PC-9 (cell line): ENCODE measurements at regions not wholly inside any gene's neighbourhood (a gene's known extent, or its start where the extent isn't known, plus 50 kb on each side); places are given as distances from the start of the nearest gene placed in this dataset.

Source experiments
- EZH2 ChIP-seq: fragments of 200-600 bp; sonication (generic); IDR thresholded peaks from 2 replicates; pipeline ENCODE4 v1.8.0; 2017; ENCODE audit warnings: antibody characterized with exemption, low read depth
- TF ChIP-seq, protein P1 (sequence below): fragments of 200-600 bp; sonication (generic); conservative IDR thresholded peaks from 2 replicates; pipeline ENCODE4 v1.6.1; 2017; ENCODE audit warnings: mixed run types, antibody characterized with exemption, mild to moderate bottlenecking, moderate library complexity

DNA sequence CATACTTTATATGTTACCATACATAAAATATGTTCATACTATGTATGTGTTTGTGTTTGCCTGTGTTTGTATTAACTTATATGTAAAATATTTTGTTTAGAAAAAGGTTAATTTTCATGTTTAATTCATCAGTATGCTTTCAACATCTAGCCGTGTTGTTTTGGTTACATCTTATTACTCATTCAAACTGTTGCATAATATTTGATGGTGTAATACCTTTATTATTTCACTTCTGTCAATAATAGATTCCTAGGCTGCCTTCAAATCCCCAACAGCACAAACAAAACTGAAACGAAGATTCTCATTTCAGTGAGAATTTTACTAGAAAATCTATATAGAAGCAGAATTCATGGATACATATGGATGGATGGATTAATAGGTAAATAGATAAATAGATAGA, 462.3 kb upstream of the ADGRL3 start:
- TF ChIP-seq, protein P1, sequence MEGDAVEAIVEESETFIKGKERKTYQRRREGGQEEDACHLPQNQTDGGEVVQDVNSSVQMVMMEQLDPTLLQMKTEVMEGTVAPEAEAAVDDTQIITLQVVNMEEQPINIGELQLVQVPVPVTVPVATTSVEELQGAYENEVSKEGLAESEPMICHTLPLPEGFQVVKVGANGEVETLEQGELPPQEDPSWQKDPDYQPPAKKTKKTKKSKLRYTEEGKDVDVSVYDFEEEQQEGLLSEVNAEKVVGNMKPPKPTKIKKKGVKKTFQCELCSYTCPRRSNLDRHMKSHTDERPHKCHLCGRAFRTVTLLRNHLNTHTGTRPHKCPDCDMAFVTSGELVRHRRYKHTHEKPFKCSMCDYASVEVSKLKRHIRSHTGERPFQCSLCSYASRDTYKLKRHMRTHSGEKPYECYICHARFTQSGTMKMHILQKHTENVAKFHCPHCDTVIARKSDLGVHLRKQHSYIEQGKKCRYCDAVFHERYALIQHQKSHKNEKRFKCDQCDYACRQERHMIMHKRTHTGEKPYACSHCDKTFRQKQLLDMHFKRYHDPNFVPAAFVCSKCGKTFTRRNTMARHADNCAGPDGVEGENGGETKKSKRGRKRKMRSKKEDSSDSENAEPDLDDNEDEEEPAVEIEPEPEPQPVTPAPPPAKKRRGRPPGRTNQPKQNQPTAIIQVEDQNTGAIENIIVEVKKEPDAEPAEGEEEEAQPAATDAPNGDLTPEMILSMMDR = no peak
- no peak for TF ChIP-seq EZH2
